Lung (tissue), 11 donors: ENCODE measurements at regions not wholly inside any gene's neighbourhood (a gene's known extent, or its start where the extent isn't known, plus 50 kb on each side); places are given as distances from the start of the nearest gene placed in this dataset.

ENCODE experiments used
- ATAC-seq: fragments of 200-7000 bp; cut with Tn5 transposase; one replicate; pipeline ENCODE4 v1.9.1; 2020; ENCODE audit warnings: moderate number of reproducible peaks; ENCODE audit not compliant: insufficient read depth, low FRiP score
- DNase-seq, 3 donors: peaks; one replicate each; pipeline ENCODE4 v3.0.0-alpha.2; 2013 to 2017
- H3K27ac ChIP-seq, 2 donors: one replicate each; pipeline ENCODE4 v1.5.1; 2013; ENCODE audit warnings: mild to moderate bottlenecking in 2 of 2, moderate library complexity in 2 of 2, control low read depth in 1 of 2, inconsistent platforms in 1 of 2, low read depth in 1 of 2, low read length in 1 of 2
- H3K27me3 ChIP-seq, 3 donors: one replicate each; pipeline ENCODE4 v1.5.1; 2013; ENCODE audit warnings: low read length in 2 of 3; ENCODE audit not compliant: control insufficient read depth in 3 of 3, insufficient read depth in 3 of 3
- H3K36me3 ChIP-seq, 4 donors: one replicate each; pipeline ENCODE4 v1.5.1; 2013; ENCODE audit warnings: low read length in 4 of 4, mild to moderate bottlenecking in 1 of 4, moderate library complexity in 1 of 4; ENCODE audit not compliant: control insufficient read depth in 4 of 4, insufficient read depth in 4 of 4
- H3K4me1 ChIP-seq, 5 donors: one replicate each; pipeline ENCODE4 v1.5.1; 2013; ENCODE audit warnings: low read length in 5 of 5, mild to moderate bottlenecking in 2 of 5, moderate library complexity in 1 of 5; ENCODE audit not compliant: control insufficient read depth in 5 of 5, insufficient read depth in 5 of 5
- H3K4me3 ChIP-seq: one replicate; pipeline ENCODE4 v1.5.1; 2013; ENCODE audit warnings: mild to moderate bottlenecking, control low read depth, moderate library complexity
- H3K9ac ChIP-seq, 2 donors: one replicate each; pipeline ENCODE4 v1.5.1; 2013; ENCODE audit warnings: low read length in 2 of 2, control low read depth in 1 of 2; ENCODE audit not compliant: insufficient read depth in 1 of 2
- H3K9me3 ChIP-seq, 4 donors: one replicate each; pipeline ENCODE4 v1.5.1; 2013; ENCODE audit warnings: low read length in 3 of 4, mild to moderate bottlenecking in 1 of 4, moderate library complexity in 1 of 4; ENCODE audit not compliant: control insufficient read depth in 4 of 4, insufficient read depth in 3 of 4
- CTCF ChIP-seq: IDR thresholded peaks from 2 replicates; pipeline ENCODE4 v1.5.1; 2012; ENCODE audit warnings: mild to moderate bottlenecking; ENCODE audit errors: control extremely low read depth, extremely low read depth
- WGBS, 2 donors: extraction: QIAGEN DNeasy Blood & Tissue Kit; methylation state at CpG; one replicate each; pipeline ENCODE4 v1.1.7; 2013; 5-methylcytosine and 5-hydroxymethylcytosine counted together
- donor health status: control.
- donor health status: control.
- donor health status: Bipolar disorder and iron deficiency.
- donor health status: healthy.
- donor health status: DM: yes; HTN: yes; CAD: no.

GRCh38 chr21:32881458-32881857 lies 109.9 kb upstream of the PAXBP1 start:
- TF ChIP-seq CTCF = no peak
- no peak for ATAC-seq
- Histone ChIP-seq H3K4me3 (no peak overlapping the region), H3K9me3 (no peaks in the 10 kb centered on the region), H3K27ac (no peak overlapping the region), H3K27me3 (no peaks in the 10 kb centered on the region), H3K36me3 (no peaks in the 10 kb centered on the region), H3K9ac (no peak overlapping the region), H3K4me1 (no peaks in the 10 kb centered on the region)
- WGBS, 2 donors = 88 to 93% methylated on average over 5 of the region's 5 CpGs
- DNase-seq = no peak

GRCh38 chr21:32884062-32884461 lies 112.5 kb upstream of the PAXBP1 start:
- Histone ChIP-seq H3K4me1 (no peaks in the 10 kb centered on the region), H3K27ac (no peak overlapping the region), H3K4me3 (no peak overlapping the region), H3K27me3 (peaks cover 0 to 4% (median 0%) of the 10 kb centered on the region in 3 donors), H3K9ac (no peak overlapping the region), H3K36me3 (no peaks in the 10 kb centered on the region), H3K9me3 (no peaks in the 10 kb centered on the region)
- ATAC-seq (no peak), DNase-seq (no peak)
- no peak for TF ChIP-seq CTCF
- WGBS, 2 donors = 71 to 88% methylated on average over 9 of the region's 9 CpGs

- peaks cover 0 to 8% (median 0%) of the 10 kb centered on the region in 3 donors for H3K27me3 ChIP-seq
- no peak overlapping the region for H3K27ac ChIP-seq
- TF ChIP-seq CTCF = no peak
- no peaks in the 10 kb centered on the region for H3K4me1 ChIP-seq
- H3K9ac ChIP-seq = no peak overlapping the region
- 77 to 92% methylated on average over 9 of the region's 9 CpGs for WGBS, 2 donors
- no peaks in the 10 kb centered on the region for H3K9me3 ChIP-seq
- no peak overlapping the region for H3K4me3 ChIP-seq
- DNase-seq (no peak), ATAC-seq (no peak)
- no peaks in the 10 kb centered on the region for H3K36me3 ChIP-seq
Observed at GRCh38 chr21:32886339-32886738, 114.8 kb upstream of the PAXBP1 start.

- Histone ChIP-seq H3K4me3 (no peak overlapping the region), H3K9me3 (no peaks in the 10 kb centered on the region), H3K27ac (no peak overlapping the region), H3K36me3 (no peaks in the 10 kb centered on the region), H3K27me3 (peaks cover 0 to 8% (median 0%) of the 10 kb centered on the region in 3 donors), H3K9ac (no peak overlapping the region), H3K4me1 (no peaks in the 10 kb centered on the region)
- DNase-seq (no peak), ATAC-seq (no peak)
- WGBS, 2 donors = 80 to 83% methylated on average over 1 of the region's 1 CpG
- TF ChIP-seq CTCF = no peak
Observed at GRCh38 chr21:32887026-32887425, 115.5 kb upstream of the PAXBP1 start.
